ENCODE measurements at regions not wholly inside any gene's neighbourhood (a gene's known extent, or its start where the extent isn't known, plus 50 kb on each side); places are given as distances from the start of the nearest gene placed in this dataset.
"Not testable (repeated sequence)": the region's sequence is repeated elsewhere in the genome, so short reads cannot be mapped to it uniquely, and the experiment has no call there.

GRCh38 chr1:206384029-206384807 lies 86.1 kb upstream of the IKBKE start:
- not testable (repeated sequence) for H3K36me3 ChIP-seq; H3K9me3 ChIP-seq (ENCODE audit: low read depth); H3K4me3 ChIP-seq; H3K4me1 ChIP-seq (ENCODE audit: low read depth); H3K27ac ChIP-seq; H3K27me3 ChIP-seq
- TF ChIP-seq CTCF (IDR thresholded peaks at IDR 0.05; ENCODE audit: low read depth, low read length), result peak; percentile 19
- DNase-seq (ENCODE audit: low read depth in 1 of 2, low spot score in 1 of 2), result peak; percentile 36 to 65

- not testable (repeated sequence) for DNase-seq (ENCODE audit: low read depth in 1 of 2, low spot score in 1 of 2); H3K4me3 ChIP-seq; H3K36me3 ChIP-seq; H3K27ac ChIP-seq; H3K27me3 ChIP-seq; H3K9me3 ChIP-seq (ENCODE audit: low read depth); H3K4me1 ChIP-seq (ENCODE audit: low read depth)
These were observed 85.4 kb upstream of the IKBKE start for GRCh38 chr1:206384891-206385290.

- H3K4me1 ChIP-seq (ENCODE audit: low read depth); H3K4me3 ChIP-seq; H3K9me3 ChIP-seq (ENCODE audit: low read depth); H3K27me3 ChIP-seq; H3K27ac ChIP-seq; DNase-seq (ENCODE audit: low read depth in 1 of 2, low spot score in 1 of 2); H3K36me3 ChIP-seq: not testable (repeated sequence)
These were observed 82.6 kb upstream of the IKBKE start for GRCh38 chr1:206387631-206388030.

GRCh38 chr1:206391903-206392302 lies 78.4 kb upstream of the IKBKE start:
- H3K27me3 ChIP-seq; H3K27ac ChIP-seq; H3K9me3 ChIP-seq (ENCODE audit: low read depth); H3K4me3 ChIP-seq; H3K4me1 ChIP-seq (ENCODE audit: low read depth); H3K36me3 ChIP-seq; DNase-seq (ENCODE audit: low read depth in 1 of 2, low spot score in 1 of 2): not testable (repeated sequence)

- H3K4me1 ChIP-seq (ENCODE audit: low read depth); H3K36me3 ChIP-seq; H3K9me3 ChIP-seq (ENCODE audit: low read depth); H3K27ac ChIP-seq; DNase-seq (ENCODE audit: low read depth in 1 of 2, low spot score in 1 of 2); H3K27me3 ChIP-seq; H3K4me3 ChIP-seq: not testable (repeated sequence)
These were observed 72.8 kb upstream of the IKBKE start for GRCh38 chr1:206397501-206397900.

- DNase-seq (ENCODE audit: low read depth in 1 of 2, low spot score in 1 of 2); H3K4me1 ChIP-seq (ENCODE audit: low read depth); H3K36me3 ChIP-seq; H3K9me3 ChIP-seq (ENCODE audit: low read depth); H3K27me3 ChIP-seq; H3K27ac ChIP-seq; H3K4me3 ChIP-seq: not testable (repeated sequence)
These were observed 72.0 kb upstream of the IKBKE start for GRCh38 chr1:206398261-206398660.

GRCh38 chr1:206403612-206404307 lies 66.5 kb upstream of the IKBKE start:
- not testable (repeated sequence) for H3K27ac ChIP-seq; H3K4me1 ChIP-seq (ENCODE audit: low read depth); H3K36me3 ChIP-seq; H3K27me3 ChIP-seq; H3K4me3 ChIP-seq; H3K9me3 ChIP-seq (ENCODE audit: low read depth); DNase-seq (ENCODE audit: low read depth in 1 of 2, low spot score in 1 of 2)

- H3K27ac ChIP-seq; H3K4me1 ChIP-seq (ENCODE audit: low read depth); H3K4me3 ChIP-seq; H3K9me3 ChIP-seq (ENCODE audit: low read depth); H3K27me3 ChIP-seq; H3K36me3 ChIP-seq; DNase-seq (ENCODE audit: low read depth in 1 of 2, low spot score in 1 of 2): not testable (repeated sequence)
These were observed 65.8 kb upstream of the IKBKE start for GRCh38 chr1:206404309-206405027.

GRCh38 chr1:206405282-206405681 lies 65.0 kb upstream of the IKBKE start:
- H3K9me3 ChIP-seq (ENCODE audit: low read depth); H3K27me3 ChIP-seq; H3K36me3 ChIP-seq; DNase-seq (ENCODE audit: low read depth in 1 of 2, low spot score in 1 of 2); H3K4me1 ChIP-seq (ENCODE audit: low read depth); H3K27ac ChIP-seq; H3K4me3 ChIP-seq: not testable (repeated sequence)

- not testable (repeated sequence) for H3K4me3 ChIP-seq; H3K36me3 ChIP-seq; H3K27me3 ChIP-seq; DNase-seq (ENCODE audit: low read depth in 1 of 2, low spot score in 1 of 2); H3K27ac ChIP-seq; H3K9me3 ChIP-seq (ENCODE audit: low read depth)
- H3K4me1 ChIP-seq (ENCODE audit: low read depth), result peaks cover 29% of the 10 kb centered on the region
These were observed 61.6 kb upstream of the IKBKE start for GRCh38 chr1:206408371-206409288.
